GM21447 (cell line): ENCODE measurements at regions not wholly inside any gene's neighbourhood (a gene's known extent, or its start where the extent isn't known, plus 50 kb on each side); places are given as distances from the start of the nearest gene placed in this dataset.
"Not testable (repeated sequence)": the region's sequence is repeated elsewhere in the genome, so short reads cannot be mapped to it uniquely, and the experiment has no call there.

Source experiments
- ATAC-seq: cut with Tn5 transposase; IDR thresholded peaks from one replicate; pipeline ENCODE4 v1.9.1; 2021; ENCODE audit not compliant: unreplicated experiment

GRCh38 chr2:128413718-128414341 lies 95.2 kb upstream of the HS6ST1 start:
- ATAC-seq: no peak

- no peak for ATAC-seq
These were observed 95.7 kb upstream of the HS6ST1 start for GRCh38 chr2:128414351-128414750.

DNA sequence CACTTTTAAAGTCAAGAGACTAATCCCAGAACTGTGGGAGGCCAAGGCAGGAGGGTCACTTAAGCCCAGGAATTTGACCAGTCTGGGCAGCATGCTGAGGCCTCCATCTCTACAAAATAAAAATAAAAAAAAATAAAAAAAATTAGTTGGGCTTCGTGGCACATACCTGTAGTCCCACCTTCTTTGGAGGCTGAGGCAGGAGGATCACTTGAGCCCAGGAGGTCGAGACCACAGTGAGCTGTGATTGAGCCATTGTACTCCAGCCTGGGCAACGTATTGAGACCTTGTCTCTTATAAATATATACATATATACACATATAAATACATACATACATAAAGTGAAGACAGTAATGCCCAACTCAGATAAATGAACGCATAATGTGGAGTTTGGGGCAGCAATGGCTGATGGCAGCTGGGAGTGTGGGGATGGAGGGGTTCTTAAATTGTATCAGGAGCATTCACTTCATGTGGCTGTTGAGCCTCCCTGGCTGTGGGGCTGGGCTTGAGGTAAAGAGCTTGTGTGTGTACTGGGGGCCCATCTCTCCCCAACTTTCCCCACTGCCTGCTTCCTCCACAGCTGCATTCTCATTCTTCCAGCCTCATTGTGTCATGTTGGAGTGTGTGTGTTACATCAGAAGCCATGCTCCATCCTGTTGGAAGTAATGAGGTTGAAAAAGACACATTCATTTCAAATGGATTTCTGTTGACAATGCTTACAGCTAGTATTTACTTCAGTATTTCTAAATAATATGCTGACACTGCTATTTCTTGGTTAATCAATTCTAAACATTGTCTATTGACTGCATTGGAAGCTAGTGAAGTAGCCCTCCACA lies 96.5 kb upstream of the HS6ST1 start:
- no peak for ATAC-seq

DNA sequence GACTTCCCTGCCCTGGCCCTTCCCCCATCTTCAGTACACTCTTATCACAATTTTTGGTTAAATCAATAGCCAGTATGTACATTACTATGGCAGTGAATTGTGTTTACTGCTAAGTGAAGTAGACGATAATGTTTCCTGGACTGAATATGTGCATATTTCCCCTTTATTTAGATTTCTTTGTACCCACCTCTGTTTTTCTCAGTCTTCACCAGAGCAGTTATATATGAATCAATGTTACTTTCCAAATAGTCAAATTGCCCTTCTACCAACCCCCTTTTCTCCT lies 97.1 kb upstream of the HS6ST1 start:
- ATAC-seq: no peak

GRCh38 chr2:128416109-128416785 lies 97.6 kb upstream of the HS6ST1 start:
- ATAC-seq: no peak

DNA sequence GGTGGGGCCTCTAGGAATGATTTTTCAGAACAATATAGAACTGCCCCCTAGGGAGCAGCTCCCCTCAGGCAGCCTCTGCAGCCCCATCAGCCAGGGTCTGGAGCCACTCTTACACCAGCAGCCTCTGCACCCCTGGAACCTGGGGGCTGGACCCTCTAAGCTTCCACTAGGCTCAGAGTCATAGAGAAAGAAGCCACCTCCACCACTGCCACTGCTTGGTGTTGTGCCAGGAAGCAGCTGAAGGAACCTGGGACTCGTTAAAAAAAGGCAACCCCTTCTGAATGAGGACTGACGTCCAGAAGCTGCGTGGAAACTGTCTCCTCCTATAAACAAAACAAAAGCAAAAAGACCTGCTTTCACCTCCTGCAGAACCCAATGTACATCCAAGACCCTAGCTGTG lies 98.1 kb upstream of the HS6ST1 start:
- ATAC-seq: no peak

DNA sequence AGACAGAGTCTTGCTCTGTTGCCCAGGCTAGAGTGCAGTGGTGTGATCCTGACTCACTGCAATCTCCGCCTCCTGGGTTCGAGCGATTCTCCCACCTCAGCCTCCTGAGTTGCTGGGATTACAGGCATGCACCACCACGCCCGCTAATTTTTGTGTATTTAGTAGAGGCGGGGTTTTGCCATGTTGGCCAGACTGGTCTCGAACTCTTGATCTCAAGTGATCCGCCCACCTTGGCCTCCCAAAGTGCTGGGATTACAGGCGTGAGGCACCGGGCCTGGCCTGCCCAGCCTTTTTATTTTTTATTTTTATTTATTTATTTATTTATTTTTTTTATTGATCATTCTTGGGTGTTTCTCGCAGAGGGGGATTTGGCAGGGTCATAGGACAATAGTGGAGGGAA lies 98.6 kb upstream of the HS6ST1 start:
- ATAC-seq: not testable (repeated sequence)

GRCh38 chr2:128420131-128420530 lies 101.5 kb upstream of the HS6ST1 start:
- ATAC-seq: no peak

- no peak for ATAC-seq
These were observed 102.1 kb upstream of the HS6ST1 start for GRCh38 chr2:128420776-128421175.

- no peak for ATAC-seq
These were observed 102.6 kb upstream of the HS6ST1 start for GRCh38 chr2:128421286-128421685.

DNA sequence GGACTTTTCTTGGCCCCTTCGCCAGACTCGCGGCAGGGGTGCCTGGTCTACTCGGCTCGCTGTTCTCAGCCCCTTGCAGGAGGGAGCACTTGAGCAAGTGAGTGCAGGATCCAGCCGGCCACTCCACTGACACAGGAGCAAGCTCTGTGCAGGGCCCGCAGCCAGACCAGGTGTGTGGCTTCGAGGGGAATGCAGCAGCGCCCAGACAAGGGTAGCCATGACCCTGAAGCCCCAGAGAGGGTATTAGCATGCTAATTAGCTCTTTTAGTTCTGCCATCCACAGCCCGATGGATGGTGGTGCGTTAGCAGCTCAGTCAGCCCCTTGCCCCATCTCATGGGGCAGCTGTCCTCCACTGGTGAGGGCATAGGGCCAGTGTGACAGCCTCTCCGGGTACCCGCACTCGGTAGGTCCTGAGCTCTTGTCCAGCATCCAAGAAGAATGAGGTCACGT lies 103.2 kb upstream of the HS6ST1 start:
- no peak for ATAC-seq

- ATAC-seq: no peak
These were observed 103.9 kb upstream of the HS6ST1 start for GRCh38 chr2:128422571-128422970.

- no peak for ATAC-seq
These were observed 105.1 kb upstream of the HS6ST1 start for GRCh38 chr2:128423788-128424165.

- ATAC-seq: no peak
These were observed 105.9 kb upstream of the HS6ST1 start for GRCh38 chr2:128424406-128425171.

GRCh38 chr2:128425216-128425615 lies 106.5 kb upstream of the HS6ST1 start:
- no peak for ATAC-seq

GRCh38 chr2:128425731-128426620 lies 107.3 kb upstream of the HS6ST1 start:
- no peak for ATAC-seq

- ATAC-seq: no peak
These were observed 108.7 kb upstream of the HS6ST1 start for GRCh38 chr2:128427413-128427755.

DNA sequence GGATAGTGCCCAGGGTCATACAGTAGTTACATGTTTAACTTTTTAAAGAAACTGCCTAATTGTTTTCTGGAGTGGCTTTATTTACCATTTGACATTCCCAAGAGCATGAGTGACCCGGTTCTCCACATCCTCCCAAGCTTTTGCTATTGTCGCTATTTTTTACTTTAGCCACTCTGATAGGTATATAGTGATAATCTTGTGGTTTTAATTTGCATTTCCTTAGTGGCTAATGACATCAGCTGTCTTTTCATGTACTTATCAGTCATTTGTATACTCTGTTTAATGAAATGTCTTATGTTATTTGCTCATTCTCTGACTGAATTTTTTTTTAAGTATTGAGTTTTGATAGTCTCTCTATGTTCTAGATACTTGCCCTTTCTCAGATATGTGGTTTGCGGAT lies 109.7 kb upstream of the HS6ST1 start:
- ATAC-seq: no peak

GRCh38 chr2:128432423-128432822 lies 113.8 kb upstream of the HS6ST1 start:
- ATAC-seq: no peak

DNA sequence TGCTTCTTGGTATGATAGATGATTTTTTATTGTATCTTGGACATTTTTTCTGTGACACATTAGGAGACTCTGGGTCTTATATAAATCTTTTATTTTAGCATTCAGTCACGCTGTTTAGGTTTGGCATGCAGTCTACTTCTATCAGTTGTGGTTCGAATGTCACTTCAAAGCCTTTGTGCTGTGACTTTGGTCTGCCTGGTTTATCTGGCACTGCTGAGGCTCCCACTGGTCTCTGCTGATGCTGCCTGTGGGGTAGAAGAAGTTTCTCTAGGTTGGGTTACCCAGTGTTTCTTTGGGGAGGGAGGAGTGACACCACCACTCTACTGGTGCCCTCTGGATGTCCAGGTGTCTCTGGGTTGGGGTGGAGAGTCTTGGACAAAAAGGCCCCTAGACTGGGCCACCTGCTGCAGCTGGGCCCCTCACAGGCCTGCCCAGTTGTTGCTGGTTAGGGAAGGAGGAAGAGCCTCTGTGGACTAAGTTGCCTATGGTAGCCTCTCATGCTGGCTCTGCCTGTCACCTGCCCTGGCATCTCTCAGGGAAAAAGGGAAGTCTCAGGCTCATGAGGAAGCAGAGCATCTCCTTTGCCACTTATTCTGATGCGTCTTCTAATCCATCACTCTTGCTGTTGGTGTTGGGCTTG lies 115.4 kb upstream of the HS6ST1 start:
- ATAC-seq: no peak
